HCT116 (cell line): ENCODE measurements at regions not wholly inside any gene's neighbourhood (a gene's known extent, or its start where the extent isn't known, plus 50 kb on each side); places are given as distances from the start of the nearest gene placed in this dataset.

Experiments
- ATAC-seq: fragments of 200-7000 bp; cut with Tn5 transposase; 2 replicates; pipeline ENCODE4 v1.9.1; 2020; ENCODE audit warnings: mild to moderate bottlenecking, moderate library complexity
- BruUV-seq: library from RNA; stranded (reverse); fragments of 400-500 nt; replicated peaks from 2 replicates; lab custom pipeline; 2021; lab: Mats Ljungman, UMichigan
- CTCF ChIA-PET: fragments of 300-600 bp; sonication (Branson Sonifier 250); formaldehyde crosslinking; loops from one replicate; lab custom pipeline; 2021; ENCODE audit warnings: antibody characterized with exemption; lab: Charles Lee
- POLR2A ChIA-PET: fragments of 300-600, 350-600 bp; sonication (Branson Sonifier 250); formaldehyde crosslinking; loops from one replicate; lab custom pipeline; 2021; ENCODE audit warnings: antibody characterized with exemption; lab: Charles Lee
- RAD21 ChIA-PET, 2 experiments: fragments of 300-600 bp; sonication (Branson Sonifier 250); formaldehyde crosslinking; loops; one replicate each; lab custom pipeline; 2023; ENCODE audit warnings: low total read pairs in 2 of 2; ENCODE audit not compliant: uncharacterized antibody in 2 of 2, unreplicated experiment in 2 of 2, low non-redundant PET in 1 of 2; lab: Charles Lee
- DNase-seq: peaks from one replicate; pipeline ENCODE4 v3.0.0-alpha.2; 2010; ENCODE audit warnings: low read depth, low spot score
- H2AFZ ChIP-seq: fragments of 200-600 bp; shearing (Covaris generic), sonication (generic); 2 replicates; pipeline ENCODE4 v1.6.1; 2017; ENCODE audit warnings: low read depth, mixed run types, mixed read lengths, antibody characterized with exemption, low read length; ENCODE audit not compliant: poor library complexity, severe bottlenecking
- H3K27ac ChIP-seq: 2 replicates; pipeline ENCODE4 v1.5.1; 2012; ENCODE audit warnings: low read depth, low read length
- H3K27me3 ChIP-seq: fragments of 200-600 bp; sonication (generic); 2 replicates; pipeline ENCODE4 v1.6.1; 2016; ENCODE audit warnings: mixed run types, low read length, mixed read lengths; ENCODE audit not compliant: insufficient read depth
- H3K36me3 ChIP-seq, 2 experiments: fragments of 200-500 bp in 1 of 2; fragments of 200-600 bp in 1 of 2; sonication (Bioruptor generic) in 1 of 2; sonication (generic) in 1 of 2; 2 replicates each; pipeline versions ENCODE4 v1.5.1 to v1.6.1; 2014 to 2016; ENCODE audit warnings: low read length in 2 of 2, inconsistent platforms in 1 of 2, mixed read lengths in 1 of 2, mixed run types in 1 of 2; ENCODE audit not compliant: insufficient read depth in 2 of 2, control insufficient read depth in 1 of 2
- H3K4me1 ChIP-seq, 2 experiments: fragments of 200-600 bp in 1 of 2; sonication (generic) in 1 of 2; 2 replicates each; pipeline versions ENCODE4 v1.5.1 to v1.6.1; 2012 to 2017; ENCODE audit warnings: low read length in 2 of 2, inconsistent platforms in 1 of 2, mild to moderate bottlenecking in 1 of 2, mixed read lengths in 1 of 2, mixed run types in 1 of 2, moderate library complexity in 1 of 2; ENCODE audit not compliant: insufficient read depth in 2 of 2, control insufficient read depth in 1 of 2
- H3K4me2 ChIP-seq: fragments of 200-600 bp; sonication (generic); 2 replicates; pipeline ENCODE4 v1.6.1; 2017; ENCODE audit warnings: mixed run types, low read length, mixed read lengths
- H3K4me3 ChIP-seq, 2 experiments: fragments of 200-600 bp in 1 of 2; sonication (generic) in 1 of 2; replicated peaks in 1 of 2; 2 replicates each; pipeline ENCODE4 v1.5.1; 2011 to 2016; ENCODE audit warnings: low read length in 2 of 2, control low read depth in 1 of 2, low read depth in 1 of 2, mild to moderate bottlenecking in 1 of 2, mixed read lengths in 1 of 2, mixed run types in 1 of 2
- H3K79me2 ChIP-seq: fragments of 200-600 bp; sonication (generic); 2 replicates; pipeline ENCODE4 v1.6.1; 2017; ENCODE audit warnings: mild to moderate bottlenecking, mixed run types, low read length, moderate library complexity, mixed read lengths; ENCODE audit not compliant: insufficient read depth
- H3K9ac ChIP-seq: fragments of 200-600 bp; sonication (generic); 2 replicates; pipeline ENCODE4 v1.6.1; 2016; ENCODE audit warnings: low read length, mixed read lengths
- H3K9me2 ChIP-seq: fragments of 200-600 bp; sonication (generic), shearing (Covaris generic); 2 replicates; pipeline ENCODE4 v1.6.1; 2017; ENCODE audit warnings: mixed run types, mild to moderate bottlenecking, moderate library complexity; ENCODE audit not compliant: insufficient read depth
- H3K9me3 ChIP-seq, 2 experiments: fragments of 200-500 bp in 1 of 2; fragments of 200-600 bp in 1 of 2; sonication (Bioruptor generic) in 1 of 2; sonication (generic) in 1 of 2; 2 replicates each; pipeline ENCODE4 v1.6.1; 2014 to 2017; ENCODE audit warnings: low read length in 2 of 2, mixed read lengths in 2 of 2, inconsistent platforms in 1 of 2, low read depth in 1 of 2, mild to moderate bottlenecking in 1 of 2, mixed run types in 1 of 2, moderate library complexity in 1 of 2; ENCODE audit not compliant: control insufficient read depth in 1 of 2, insufficient read depth in 1 of 2
- H4K20me1 ChIP-seq: fragments of 200-600 bp; sonication (generic), shearing (Covaris generic); 2 replicates; pipeline ENCODE4 v1.6.1; 2017; ENCODE audit warnings: mixed run types, mild to moderate bottlenecking, moderate library complexity; ENCODE audit not compliant: insufficient read depth
- ATF3 ChIP-seq: IDR thresholded peaks from 2 replicates; pipeline ENCODE4 v1.6.1; 2012
- CBX3 ChIP-seq: IDR thresholded peaks from 2 replicates; pipeline ENCODE4 v1.6.1; 2012; ENCODE audit warnings: low read depth
- EGR1 ChIP-seq: IDR thresholded peaks from 2 replicates; pipeline ENCODE4 v1.6.1; 2012; ENCODE audit warnings: low read depth
- ELF1 ChIP-seq: IDR thresholded peaks from 2 replicates; pipeline ENCODE4 v1.6.1; 2012; ENCODE audit warnings: low read depth, borderline replicate concordance
- EZH2 ChIP-seq: fragments of 200-600 bp; sonication (generic); IDR thresholded peaks from 2 replicates; pipeline ENCODE4 v1.6.1; 2017; ENCODE audit warnings: antibody characterized with exemption, mixed run types
- EZH2phosphoT487 ChIP-seq: fragments of 200-600 bp; IDR thresholded peaks from 2 replicates; pipeline ENCODE4 v1.6.1; 2018; ENCODE audit warnings: antibody characterized with exemption, borderline replicate concordance
- FOSL1 ChIP-seq: IDR thresholded peaks from 2 replicates; pipeline ENCODE4 v1.6.1; 2012; ENCODE audit warnings: low read depth
- JUND ChIP-seq: IDR thresholded peaks from 2 replicates; pipeline ENCODE4 v1.6.1; 2012
- POLR2A ChIP-seq: IDR thresholded peaks from 2 replicates; pipeline ENCODE4 v1.7.0; 2011; ENCODE audit warnings: borderline replicate concordance; ENCODE audit not compliant: insufficient read depth, insufficient read length; ENCODE audit errors: extremely low read depth
- SIN3A ChIP-seq: IDR thresholded peaks from 2 replicates; pipeline ENCODE4 v1.6.1; 2012; ENCODE audit warnings: low read depth
- SP1 ChIP-seq: IDR thresholded peaks from 2 replicates; pipeline ENCODE4 v1.6.1; 2012; ENCODE audit warnings: low read depth
- SRF ChIP-seq: IDR thresholded peaks from 2 replicates; pipeline ENCODE4 v1.6.1; 2012; ENCODE audit warnings: low read depth
- TCF7L2 ChIP-seq: IDR thresholded peaks from 2 replicates; pipeline ENCODE4 v1.7.0; 2011; ENCODE audit warnings: borderline replicate concordance, inconsistent platforms; ENCODE audit not compliant: insufficient read depth, insufficient read length; ENCODE audit errors: extremely low read depth
- ZBTB33 ChIP-seq: IDR thresholded peaks from 2 replicates; pipeline ENCODE4 v1.6.1; 2011; ENCODE audit warnings: mild to moderate bottlenecking, low read length, moderate library complexity; ENCODE audit not compliant: insufficient replicate concordance; ENCODE audit errors: extremely low read depth
- ZFX ChIP-seq: fragments of 450-650 bp; IDR thresholded peaks from 2 replicates; pipeline ENCODE4 v1.6.1; 2017
- ZNF274 ChIP-seq: fragments of 200-500 bp; sonication (Bioruptor generic); IDR thresholded peaks from 2 replicates; pipeline ENCODE4 v1.6.1; 2014; ENCODE audit warnings: mild to moderate bottlenecking, low read depth, low read length, inconsistent platforms
- intact Hi-C: fragments of 100-400 bp; cut with micrococcal nuclease; formaldehyde crosslinking; loops from 2 replicates; pipeline ENCODE4 v1.10.0; 2022

GRCh38 chr1:192896376-192896775 lies 87.5 kb downstream of the RGS2 start:
- CTCF ChIA-PET: no interaction called here
- ATAC-seq (no peak), DNase-seq (no peak)
- no peak overlapping the region for H3K27ac ChIP-seq
- POLR2A ChIA-PET: no interaction called here
- RAD21 ChIA-PET: no interaction called here
- no peaks in the 10 kb centered on the region for H3K9me2 ChIP-seq
- TF ChIP-seq EZH2phosphoT487: no peak
- TF ChIP-seq SRF: no peak
- TF ChIP-seq ZNF274: no peak
- TF ChIP-seq EZH2: no peak
- TF ChIP-seq POLR2A: no peak
- no peak for TF ChIP-seq FOSL1
- TF ChIP-seq SP1: no peak
- no peak for TF ChIP-seq ZFX
- no peak for TF ChIP-seq ATF3
- TF ChIP-seq EGR1: no peak
- TF ChIP-seq TCF7L2: no peak
- TF ChIP-seq ZBTB33: no peak
- no peak for TF ChIP-seq ELF1
- no peak for TF ChIP-seq JUND
- no peak for TF ChIP-seq SIN3A
- TF ChIP-seq CBX3: no peak
- H3K79me2 ChIP-seq: no peaks in the 10 kb centered on the region
- H3K36me3 ChIP-seq: no peaks in the 10 kb centered on the region
- intact Hi-C loops: no loop called here
- H3K4me3 ChIP-seq: no peak overlapping the region
- H3K4me1 ChIP-seq: no peaks in the 10 kb centered on the region
- H3K27me3 ChIP-seq: no peaks in the 10 kb centered on the region
- no TSS peak for BruUV-seq
- no peak overlapping the region for H2AFZ ChIP-seq
- H3K9me3 ChIP-seq: no peaks in the 10 kb centered on the region
- H4K20me1 ChIP-seq: no peaks in the 10 kb centered on the region
- no peak overlapping the region for H3K4me2 ChIP-seq
- H3K9ac ChIP-seq: no peak overlapping the region
